GM04504 (cell line): ENCODE measurements at regions not wholly inside any gene's neighbourhood (a gene's known extent, or its start where the extent isn't known, plus 50 kb on each side); places are given as distances from the start of the nearest gene placed in this dataset.
"Not testable (repeated sequence)": the region's sequence is repeated elsewhere in the genome, so short reads cannot be mapped to it uniquely, and the experiment has no call there.

Experiments used
- DNase-seq: peaks from one replicate; pipeline ENCODE4 v3.0.0-alpha.2; 2012; ENCODE audit warnings: low read depth

DNA sequence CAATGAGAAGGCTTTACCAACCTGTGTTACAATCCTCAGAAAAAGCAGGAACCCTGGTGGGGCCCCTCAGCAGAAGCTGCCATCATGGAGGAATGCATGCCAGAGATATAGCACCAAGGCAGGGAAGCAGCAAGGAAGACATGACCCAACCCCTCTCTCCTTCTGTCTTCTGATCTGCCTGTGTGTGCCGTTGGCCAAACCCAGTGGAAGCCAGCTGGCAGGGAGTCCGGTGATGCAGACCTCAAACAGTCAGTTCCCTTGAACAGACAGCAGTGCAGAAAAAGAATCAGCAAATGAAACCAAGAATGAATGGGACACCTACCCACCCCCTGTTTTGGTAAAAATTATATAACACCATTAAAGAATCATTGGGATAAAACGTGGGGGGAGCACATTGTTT is 234.2 kb downstream of the ZNF608 start:
- peak; percentile 6 for DNase-seq

DNA sequence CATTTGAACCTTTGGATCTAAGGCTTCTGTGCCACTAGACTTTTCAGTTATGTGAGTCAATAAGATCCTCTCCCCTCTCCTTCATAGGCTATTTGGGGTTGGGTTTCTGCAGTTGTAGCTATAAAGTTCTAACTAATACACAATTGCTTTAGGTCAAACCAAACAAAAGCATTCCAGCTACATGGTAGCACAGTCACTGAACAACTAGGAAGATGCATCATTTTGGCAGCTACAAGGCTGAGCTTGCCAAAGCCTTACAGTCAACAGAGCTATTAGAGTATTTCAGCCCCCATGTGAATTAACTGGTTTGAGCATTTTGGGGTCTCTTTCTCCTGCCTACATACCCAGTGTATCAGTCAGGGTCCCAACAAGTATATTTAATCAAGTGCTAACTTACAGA is 234.6 kb downstream of the ZNF608 start:
- no peak for DNase-seq

- no peak for DNase-seq
These were observed 238.8 kb downstream of the ZNF608 start for GRCh38 chr5:124507688-124508087.

- DNase-seq, result no peak
These were observed 242.1 kb downstream of the ZNF608 start for GRCh38 chr5:124504081-124504916.

GRCh38 chr5:124502551-124502950 is 243.9 kb downstream of the ZNF608 start:
- DNase-seq, result no peak

GRCh38 chr5:124499818-124500217 is 246.6 kb downstream of the ZNF608 start:
- DNase-seq, result not testable (repeated sequence)

DNA sequence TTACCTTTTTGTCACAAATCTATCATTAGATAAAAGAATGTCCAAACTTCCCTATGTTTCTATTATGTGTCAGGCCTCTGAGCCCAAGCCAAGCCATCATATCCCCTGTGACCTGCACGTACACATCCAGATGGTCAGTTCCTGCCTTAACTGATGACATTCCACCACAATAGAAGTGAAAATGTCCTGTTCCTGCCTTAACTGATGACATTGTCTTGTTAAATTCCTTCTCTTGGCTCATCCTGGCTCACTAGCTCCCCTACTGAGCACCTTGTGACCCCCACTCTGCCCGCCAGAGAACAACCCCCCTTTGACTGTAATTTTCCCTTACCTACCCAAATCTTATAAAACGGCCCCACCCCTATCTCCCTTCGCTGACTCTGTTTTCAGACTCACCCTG is 249.5 kb downstream of the ZNF608 start:
- not testable (repeated sequence) for DNase-seq

DNA sequence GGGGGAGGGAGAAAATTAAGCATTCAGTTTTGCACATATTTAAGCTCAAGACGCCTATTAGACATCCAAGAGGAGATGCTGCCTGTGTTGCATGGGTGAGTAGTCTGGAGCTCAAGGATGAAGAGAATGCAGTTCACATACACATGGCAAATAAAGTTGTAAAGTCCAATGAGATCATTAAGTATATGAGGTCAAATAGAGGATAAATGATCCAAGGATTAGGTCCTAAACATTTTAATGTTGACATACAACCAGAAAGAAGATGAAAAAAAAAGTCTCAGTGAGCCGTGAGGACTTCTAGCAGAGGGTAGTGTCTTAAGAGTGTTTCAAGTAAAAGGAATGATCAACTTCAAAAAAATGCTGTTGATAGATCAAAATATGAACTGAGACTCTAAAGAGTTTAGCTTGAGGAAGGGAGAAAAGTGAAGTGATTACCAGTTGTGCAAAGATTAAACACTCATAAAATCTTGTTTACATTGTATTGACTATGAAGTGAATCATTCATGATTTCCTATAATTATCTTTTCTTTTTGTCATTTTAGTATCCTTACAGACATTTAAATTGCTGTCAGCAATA is 251.8 kb downstream of the ZNF608 start:
- DNase-seq, result no peak

- DNase-seq, result no peak
These were observed 253.8 kb downstream of the ZNF608 start for GRCh38 chr5:124492444-124493224.

DNA sequence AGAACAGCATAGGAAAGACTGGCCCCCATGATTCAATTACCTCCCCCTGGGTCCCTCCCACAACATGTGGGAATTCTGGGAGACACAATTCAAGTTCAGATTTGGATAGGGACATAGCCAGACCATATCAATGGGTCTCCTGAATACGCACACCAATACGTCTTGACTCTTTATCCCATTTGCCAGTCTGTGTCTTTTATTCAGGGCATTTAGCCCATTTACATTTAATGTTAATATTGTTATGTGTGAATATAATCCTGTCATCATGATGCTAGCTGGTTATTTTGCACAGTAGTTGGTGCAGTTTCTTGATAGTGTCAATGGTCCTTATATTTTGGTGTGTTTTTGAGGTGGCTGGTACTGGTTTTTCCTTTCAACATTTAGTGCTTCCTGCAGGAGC is 256.1 kb downstream of the ZNF608 start:
- DNase-seq, result not testable (repeated sequence)

- DNase-seq, result no peak
These were observed 265.0 kb downstream of the ZNF608 start for GRCh38 chr5:124481419-124481818.

DNA sequence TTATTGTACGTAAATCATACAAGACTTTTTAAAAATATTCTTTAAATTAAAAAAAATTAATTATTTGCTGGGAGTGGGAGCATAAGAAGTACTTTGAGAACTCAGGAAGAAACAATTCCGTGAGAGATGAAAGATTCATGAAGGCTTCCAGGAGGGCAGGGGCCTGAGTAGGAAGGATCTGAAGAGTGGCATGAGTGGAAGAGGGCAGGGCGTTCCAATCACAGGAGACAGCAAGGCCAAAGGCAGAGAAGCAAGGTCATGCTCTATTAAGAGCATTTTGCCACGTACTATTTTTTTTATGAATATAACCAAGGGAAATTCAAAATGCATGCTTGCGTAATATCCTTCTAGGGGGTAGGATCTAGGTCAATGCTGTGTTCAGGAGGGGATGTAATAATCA is 265.5 kb downstream of the ZNF608 start:
- no peak for DNase-seq

DNA sequence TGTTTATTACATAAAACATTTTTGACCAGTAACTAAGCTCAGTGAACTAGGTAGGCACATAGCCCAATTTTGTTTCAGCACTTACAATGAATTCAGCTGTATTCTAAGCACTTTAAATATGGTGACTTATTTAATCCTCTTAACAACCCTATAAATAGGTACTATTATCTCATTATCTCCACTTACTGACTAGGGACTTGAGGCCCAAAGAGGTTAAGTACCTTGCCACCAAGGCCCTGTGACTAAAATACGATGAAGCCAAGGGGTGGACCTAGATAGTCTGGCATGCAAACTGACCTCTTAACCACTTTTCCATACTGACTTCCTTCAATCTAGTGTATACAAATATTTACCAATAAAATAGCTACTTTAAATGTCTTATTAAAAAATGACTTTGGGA is 266.4 kb downstream of the ZNF608 start:
- DNase-seq, result no peak

GRCh38 chr5:124478264-124478663 is 268.2 kb downstream of the ZNF608 start:
- DNase-seq, result no peak

DNA sequence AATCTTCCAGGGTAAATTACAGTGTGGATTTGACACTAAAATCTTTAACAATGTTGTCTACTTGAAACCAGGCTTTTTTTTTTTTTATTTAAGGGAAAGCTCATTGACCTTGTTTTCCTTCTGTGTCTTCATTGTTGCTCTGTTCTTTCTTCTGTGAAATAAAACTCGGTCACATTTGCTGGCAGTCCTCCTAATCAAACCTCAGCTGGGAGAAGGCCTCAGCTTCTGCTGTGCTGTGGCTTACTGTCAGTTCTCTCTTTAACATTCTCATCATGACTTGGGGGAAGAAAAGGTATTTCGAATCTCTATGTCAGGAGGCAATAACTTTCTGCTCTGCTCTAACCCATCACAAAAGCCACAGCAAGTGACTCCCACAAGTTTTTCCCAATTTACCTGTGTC is 268.9 kb downstream of the ZNF608 start:
- no peak for DNase-seq

- no peak for DNase-seq
These were observed 269.4 kb downstream of the ZNF608 start for GRCh38 chr5:124477062-124477461.

- peak; percentile 10 for DNase-seq
These were observed 271.8 kb downstream of the ZNF608 start for GRCh38 chr5:124474528-124475215.

DNA sequence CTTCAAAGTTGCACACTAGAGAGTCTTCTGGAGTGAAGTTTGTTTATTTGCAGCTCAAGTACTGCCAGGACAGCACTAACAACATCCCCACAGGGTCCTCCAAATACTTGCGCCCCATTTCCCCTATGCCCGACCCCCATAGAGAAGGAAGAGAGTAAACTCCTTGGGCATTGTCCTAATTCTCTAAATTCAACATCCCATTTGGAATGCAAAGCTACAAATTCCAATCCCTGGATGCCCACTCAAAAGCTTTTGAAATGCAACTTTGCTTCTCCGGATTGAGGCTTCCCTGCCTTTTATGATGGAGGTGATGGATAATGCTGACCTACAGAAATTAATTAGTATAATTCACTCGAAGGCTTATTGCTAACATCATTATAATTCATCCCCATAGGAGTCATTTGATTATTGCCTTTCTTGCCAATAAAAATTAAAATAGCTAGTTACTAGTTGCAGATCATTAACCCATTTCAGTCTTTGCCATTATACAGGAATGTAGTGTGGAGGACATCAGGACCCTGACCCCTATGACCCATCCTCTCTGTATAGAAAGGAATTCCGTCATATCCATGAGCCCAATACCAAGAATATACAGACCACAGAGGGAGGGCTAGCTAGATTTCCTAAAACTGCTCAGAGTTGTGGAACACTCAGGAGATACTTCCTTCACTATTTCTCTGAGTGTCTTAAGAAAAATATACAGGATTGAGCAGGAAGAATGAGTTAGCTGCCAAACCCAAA is 277.6 kb downstream of the ZNF608 start:
- no peak for DNase-seq

- DNase-seq, result no peak
These were observed 278.7 kb downstream of the ZNF608 start for GRCh38 chr5:124467745-124468144.

DNA sequence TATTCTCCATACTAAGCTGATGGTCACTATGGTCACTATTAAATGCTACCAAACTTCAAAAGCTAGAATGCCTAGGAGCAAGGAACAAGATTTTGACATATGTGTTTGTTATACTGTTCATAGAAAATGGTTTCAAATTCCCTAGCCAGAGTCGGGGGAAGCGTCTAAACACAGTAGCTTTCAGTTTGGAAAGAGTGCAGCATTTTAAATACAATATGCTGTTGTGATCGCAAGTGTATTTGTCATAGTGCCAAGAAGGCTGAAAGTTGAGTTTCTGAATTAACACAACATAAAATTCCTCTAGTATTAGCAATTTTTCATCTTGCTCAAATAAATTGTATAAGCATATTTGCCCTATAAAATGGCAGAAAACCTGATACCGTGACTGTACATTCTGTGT is 280.4 kb downstream of the ZNF608 start:
- DNase-seq, result no peak

DNA sequence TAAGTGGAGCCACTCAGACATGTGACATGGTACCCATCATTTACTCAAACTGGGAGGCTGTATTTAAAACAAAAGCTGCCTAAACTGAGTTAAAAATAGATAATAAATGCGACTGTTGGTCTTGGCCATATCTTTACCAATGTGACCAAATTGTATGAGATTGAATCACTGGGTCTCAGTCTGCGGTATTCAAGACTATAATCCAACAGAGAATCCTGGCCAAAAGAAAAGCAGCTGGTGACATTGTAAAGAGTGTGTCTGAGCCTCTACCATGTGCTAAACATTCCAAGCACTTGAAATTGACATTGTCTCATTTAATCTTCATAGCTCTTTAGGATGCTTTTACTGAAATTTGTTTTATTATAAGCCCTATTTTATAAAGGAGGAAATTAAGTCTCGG is 282.6 kb downstream of the ZNF608 start:
- no peak for DNase-seq

DNA sequence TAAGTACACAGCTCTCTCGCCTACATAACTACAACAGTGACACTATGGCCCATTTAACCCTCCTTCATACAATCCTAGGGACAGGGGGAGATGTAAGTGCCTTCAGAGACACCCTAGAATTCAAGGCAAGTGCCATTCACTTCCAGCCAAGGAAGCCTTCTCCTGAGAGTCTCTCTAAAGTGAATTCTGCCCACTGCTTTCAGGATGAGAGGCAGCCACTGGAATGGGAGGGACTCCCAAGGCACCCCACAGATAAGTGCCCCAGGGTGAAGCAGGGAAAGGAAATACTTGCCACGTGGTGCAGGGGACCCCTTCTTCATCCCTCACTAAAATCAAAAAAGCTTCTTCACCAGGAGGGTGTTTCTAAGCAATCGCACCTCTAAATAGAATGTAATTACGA is 283.7 kb downstream of the ZNF608 start:
- DNase-seq, result no peak
